ENCODE measurements at regions not wholly inside any gene's neighbourhood (a gene's known extent, or its start where the extent isn't known, plus 50 kb on each side); places are given as distances from the start of the nearest gene placed in this dataset.

- Mint-ChIP-seq H3K27ac (no peak overlapping the region), H3K4me1 (no peaks in the 10 kb centered on the region), H3K4me3 (no peak overlapping the region), H3K9me3 (peaks cover 0 to 9% (median 3%) of the 10 kb centered on the region in 8 donors), H3K27me3 (no peaks in the 10 kb centered on the region), H3K36me3 (no peaks in the 10 kb centered on the region)
- Histone ChIP-seq H3K27me3 (ENCODE audit: insufficient read depth, low read length) (no peaks in the 10 kb centered on the region), H3K4me3 (ENCODE audit: low read length in 2 of 2) (no peak overlapping the region), H3K4me1 (ENCODE audit: insufficient read depth, low read length) (no peaks in the 10 kb centered on the region), H3K36me3 (ENCODE audit: insufficient read depth, low read length) (no peaks in the 10 kb centered on the region), H3K27ac (ENCODE audit: low read depth, low read length) (no peak overlapping the region), H3K9me3 (ENCODE audit: control insufficient read depth in 1 of 2, low read length in 2 of 2) (peaks cover 0 to 2% of the 10 kb centered on the region in 2 donors)
- intact Hi-C loops (cut with micrococcal nuclease) = no loop called here
- no peak for DNase-seq
- CTCF ChIA-PET (ENCODE audit: partially characterized antibody) = no interaction called here
- POLR2A ChIA-PET (ENCODE audit: partially characterized antibody) = no interaction called here
These were observed 685.8 kb upstream of the API5 start for GRCh38 chr11:42625757-42626665.

- H3K36me3 Mint-ChIP-seq = no peaks in the 10 kb centered on the region
- H3K27ac Mint-ChIP-seq = no peak overlapping the region
- ChIA-PET CTCF (ENCODE audit: partially characterized antibody) (no interaction called here), POLR2A (ENCODE audit: partially characterized antibody) (no interaction called here)
- Histone ChIP-seq H3K27ac (ENCODE audit: low read depth, low read length) (no peak overlapping the region), H3K4me1 (ENCODE audit: insufficient read depth, low read length) (no peaks in the 10 kb centered on the region), H3K4me3 (ENCODE audit: low read length in 2 of 2) (no peak overlapping the region), H3K36me3 (ENCODE audit: insufficient read depth, low read length) (no peaks in the 10 kb centered on the region), H3K27me3 (ENCODE audit: insufficient read depth, low read length) (no peaks in the 10 kb centered on the region), H3K9me3 (ENCODE audit: control insufficient read depth in 1 of 2, low read length in 2 of 2) (no peaks in the 10 kb centered on the region)
- intact Hi-C loops (cut with micrococcal nuclease) = no loop called here
- no peaks in the 10 kb centered on the region for H3K27me3 Mint-ChIP-seq
- H3K9me3 Mint-ChIP-seq = peaks cover 0 to 17% (median 7%) of the 10 kb centered on the region in 8 donors
- no peaks in the 10 kb centered on the region for H3K4me1 Mint-ChIP-seq
- no peak overlapping the region for H3K4me3 Mint-ChIP-seq
- DNase-seq = no peak
These were observed 680.5 kb upstream of the API5 start for GRCh38 chr11:42631220-42631843.

- peaks cover 0 to 21% (median 5%) of the 10 kb centered on the region in 8 donors for H3K9me3 Mint-ChIP-seq
- DNase-seq = no peak
- no peaks in the 10 kb centered on the region for H3K36me3 Mint-ChIP-seq
- CTCF ChIA-PET (ENCODE audit: partially characterized antibody) = no interaction called here
- intact Hi-C loops (cut with micrococcal nuclease) = no loop called here
- Histone ChIP-seq H3K27ac (ENCODE audit: low read depth, low read length) (no peak overlapping the region), H3K4me1 (ENCODE audit: insufficient read depth, low read length) (no peaks in the 10 kb centered on the region), H3K9me3 (ENCODE audit: control insufficient read depth in 1 of 2, low read length in 2 of 2) (no peaks in the 10 kb centered on the region), H3K36me3 (ENCODE audit: insufficient read depth, low read length) (no peaks in the 10 kb centered on the region), H3K4me3 (ENCODE audit: low read length in 2 of 2) (no peak overlapping the region), H3K27me3 (ENCODE audit: insufficient read depth, low read length) (no peaks in the 10 kb centered on the region)
- H3K27ac Mint-ChIP-seq = no peak overlapping the region
- POLR2A ChIA-PET (ENCODE audit: partially characterized antibody) = no interaction called here
- no peaks in the 10 kb centered on the region for H3K4me1 Mint-ChIP-seq
- H3K27me3 Mint-ChIP-seq = no peaks in the 10 kb centered on the region
- no peak overlapping the region for H3K4me3 Mint-ChIP-seq
These were observed 664.8 kb upstream of the API5 start for GRCh38 chr11:42646959-42647358.

- H3K4me1 ChIP-seq (ENCODE audit: insufficient read depth, low read length) = no peaks in the 10 kb centered on the region
- no peaks in the 10 kb centered on the region for H3K36me3 ChIP-seq (ENCODE audit: insufficient read depth, low read length)
- no peaks in the 10 kb centered on the region for H3K36me3 Mint-ChIP-seq
- DNase-seq = no peak
- H3K9me3 ChIP-seq (ENCODE audit: control insufficient read depth in 1 of 2, low read length in 2 of 2) = no peaks in the 10 kb centered on the region
- peaks cover 0 to 21% (median 5%) of the 10 kb centered on the region in 8 donors for H3K9me3 Mint-ChIP-seq
- H3K27me3 ChIP-seq (ENCODE audit: insufficient read depth, low read length) = no peaks in the 10 kb centered on the region
- no peak overlapping the region for H3K27ac ChIP-seq (ENCODE audit: low read depth, low read length)
- no peaks in the 10 kb centered on the region for H3K27me3 Mint-ChIP-seq
- H3K27ac Mint-ChIP-seq = no peak overlapping the region
- no peak overlapping the region for H3K4me3 ChIP-seq (ENCODE audit: low read length in 2 of 2)
- no peaks in the 10 kb centered on the region for H3K4me1 Mint-ChIP-seq
- intact Hi-C loops (cut with micrococcal nuclease) = no loop called here
- POLR2A ChIA-PET (ENCODE audit: partially characterized antibody) = no interaction called here
- no peak overlapping the region for H3K4me3 Mint-ChIP-seq
- CTCF ChIA-PET (ENCODE audit: partially characterized antibody) = no interaction called here
These were observed 663.8 kb upstream of the API5 start for GRCh38 chr11:42647993-42648392.

GRCh38 chr11:42651621-42652020 lies 660.2 kb upstream of the API5 start:
- Histone ChIP-seq H3K36me3 (ENCODE audit: insufficient read depth, low read length) (no peaks in the 10 kb centered on the region), H3K27ac (ENCODE audit: low read depth, low read length) (no peak overlapping the region), H3K9me3 (ENCODE audit: control insufficient read depth in 1 of 2, low read length in 2 of 2) (no peaks in the 10 kb centered on the region), H3K27me3 (ENCODE audit: insufficient read depth, low read length) (no peaks in the 10 kb centered on the region), H3K4me3 (ENCODE audit: low read length in 2 of 2) (no peak overlapping the region), H3K4me1 (ENCODE audit: insufficient read depth, low read length) (no peaks in the 10 kb centered on the region)
- POLR2A ChIA-PET (ENCODE audit: partially characterized antibody) = no interaction called here
- DNase-seq = no peak
- Mint-ChIP-seq H3K4me3 (no peak overlapping the region), H3K9me3 (peaks cover 3 to 16% (median 6%) of the 10 kb centered on the region in 8 donors), H3K36me3 (no peaks in the 10 kb centered on the region), H3K4me1 (no peaks in the 10 kb centered on the region), H3K27me3 (no peaks in the 10 kb centered on the region), H3K27ac (no peak overlapping the region)
- CTCF ChIA-PET (ENCODE audit: partially characterized antibody) = no interaction called here
- intact Hi-C loops (cut with micrococcal nuclease) = no loop called here

GRCh38 chr11:42657169-42657568 lies 654.6 kb upstream of the API5 start:
- H3K4me1 ChIP-seq (ENCODE audit: insufficient read depth, low read length) = no peaks in the 10 kb centered on the region
- H3K27ac ChIP-seq (ENCODE audit: low read depth, low read length) = no peak overlapping the region
- peaks cover 2 to 13% (median 7%) of the 10 kb centered on the region in 8 donors for H3K9me3 Mint-ChIP-seq
- no peak overlapping the region for H3K4me3 ChIP-seq (ENCODE audit: low read length in 2 of 2)
- intact Hi-C loops (cut with micrococcal nuclease) = no loop called here
- no peak for DNase-seq
- no peaks in the 10 kb centered on the region for H3K36me3 ChIP-seq (ENCODE audit: insufficient read depth, low read length)
- H3K4me3 Mint-ChIP-seq = no peak overlapping the region
- H3K27me3 ChIP-seq (ENCODE audit: insufficient read depth, low read length) = no peaks in the 10 kb centered on the region
- H3K27ac Mint-ChIP-seq = no peak overlapping the region
- CTCF ChIA-PET (ENCODE audit: partially characterized antibody) = no interaction called here
- POLR2A ChIA-PET (ENCODE audit: partially characterized antibody) = no interaction called here
- no peaks in the 10 kb centered on the region for H3K4me1 Mint-ChIP-seq
- no peaks in the 10 kb centered on the region for H3K9me3 ChIP-seq (ENCODE audit: control insufficient read depth in 1 of 2, low read length in 2 of 2)
- H3K36me3 Mint-ChIP-seq = no peaks in the 10 kb centered on the region
- no peaks in the 10 kb centered on the region for H3K27me3 Mint-ChIP-seq

- no peak overlapping the region for H3K4me3 Mint-ChIP-seq
- H3K9me3 ChIP-seq (ENCODE audit: control insufficient read depth in 1 of 2, low read length in 2 of 2) = no peaks in the 10 kb centered on the region
- no peaks in the 10 kb centered on the region for H3K36me3 Mint-ChIP-seq
- no peaks in the 10 kb centered on the region for H3K27me3 ChIP-seq (ENCODE audit: insufficient read depth, low read length)
- intact Hi-C loops (cut with micrococcal nuclease) = no loop called here
- ChIA-PET CTCF (ENCODE audit: partially characterized antibody) (no interaction called here), POLR2A (ENCODE audit: partially characterized antibody) (no interaction called here)
- no peak overlapping the region for H3K4me3 ChIP-seq (ENCODE audit: low read length in 2 of 2)
- no peaks in the 10 kb centered on the region for H3K27me3 Mint-ChIP-seq
- peaks cover 2 to 12% (median 7%) of the 10 kb centered on the region in 8 donors for H3K9me3 Mint-ChIP-seq
- H3K4me1 Mint-ChIP-seq = no peaks in the 10 kb centered on the region
- H3K4me1 ChIP-seq (ENCODE audit: insufficient read depth, low read length) = no peaks in the 10 kb centered on the region
- DNase-seq = no peak
- H3K27ac ChIP-seq (ENCODE audit: low read depth, low read length) = no peak overlapping the region
- no peak overlapping the region for H3K27ac Mint-ChIP-seq
- H3K36me3 ChIP-seq (ENCODE audit: insufficient read depth, low read length) = no peaks in the 10 kb centered on the region
These were observed 649.9 kb upstream of the API5 start for GRCh38 chr11:42661942-42662341.
